ENCODE measurements at regions not wholly inside any gene's neighbourhood (a gene's known extent, or its start where the extent isn't known, plus 50 kb on each side); places are given as distances from the start of the nearest gene placed in this dataset.

DNA sequence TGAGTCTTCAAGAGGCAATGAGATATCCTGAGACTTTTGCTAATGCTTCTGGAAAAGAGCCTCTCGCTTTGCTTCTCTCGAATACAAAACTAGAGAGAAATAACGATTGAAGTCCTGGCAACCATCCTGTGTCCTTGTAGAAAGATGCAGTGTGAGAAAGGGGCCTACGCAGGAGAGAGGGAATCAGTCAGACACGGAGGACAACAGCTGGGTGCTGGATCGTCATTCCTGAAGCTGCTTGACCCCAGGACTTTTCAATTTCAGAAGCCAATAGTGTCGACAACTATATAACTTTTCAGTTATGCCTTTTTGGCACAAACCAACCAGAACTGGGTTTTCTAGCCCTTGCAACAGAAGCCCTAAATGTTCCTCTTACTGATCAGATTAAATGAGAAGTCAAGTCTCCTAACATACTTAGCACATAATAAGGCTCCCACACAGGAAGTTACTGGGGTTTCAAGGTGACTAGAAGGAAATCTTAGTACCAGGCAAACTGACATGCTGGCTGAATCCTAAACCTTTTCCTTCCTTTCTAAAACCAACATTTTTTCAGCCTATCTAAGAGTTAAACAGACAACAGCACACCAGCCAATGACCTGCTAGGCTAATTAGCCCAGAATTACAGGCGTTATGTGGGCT is 755.6 kb downstream of the MED13L start:
- Histone ChIP-seq H3K9me2 (ENCODE audit: low read depth, low read length) (no peaks in the 10 kb centered on the region), H3F3A (ENCODE audit: insufficient read depth, low read length) (no peaks in the 10 kb centered on the region), H3K4me2 (ENCODE audit: low read length) (no peak overlapping the region), H2AFZ (ENCODE audit: low read length) (no peak overlapping the region), H4K20me1 (ENCODE audit: insufficient read depth, low read length) (no peaks in the 10 kb centered on the region), H3K27ac (ENCODE audit: low read depth, low read length, poor library complexity, severe bottlenecking) (no peak overlapping the region), H3K9ac (ENCODE audit: low read length) (no peak overlapping the region), H3K4me3 (ENCODE audit: low read depth, low read length, poor library complexity, severe bottlenecking) (no peak overlapping the region), H3K9me3 (ENCODE audit: low read length) (no peaks in the 10 kb centered on the region), H3K79me2 (ENCODE audit: insufficient read depth, low read length) (no peaks in the 10 kb centered on the region), H3K4me1 (ENCODE audit: insufficient read depth, low read length, severe bottlenecking) (no peaks in the 10 kb centered on the region), H3K27me3 (ENCODE audit: insufficient read depth, low read length) (no peaks in the 10 kb centered on the region), H3K36me3 (ENCODE audit: insufficient read depth, low read length) (no peaks in the 10 kb centered on the region)
- TF ChIP-seq, protein P1, sequence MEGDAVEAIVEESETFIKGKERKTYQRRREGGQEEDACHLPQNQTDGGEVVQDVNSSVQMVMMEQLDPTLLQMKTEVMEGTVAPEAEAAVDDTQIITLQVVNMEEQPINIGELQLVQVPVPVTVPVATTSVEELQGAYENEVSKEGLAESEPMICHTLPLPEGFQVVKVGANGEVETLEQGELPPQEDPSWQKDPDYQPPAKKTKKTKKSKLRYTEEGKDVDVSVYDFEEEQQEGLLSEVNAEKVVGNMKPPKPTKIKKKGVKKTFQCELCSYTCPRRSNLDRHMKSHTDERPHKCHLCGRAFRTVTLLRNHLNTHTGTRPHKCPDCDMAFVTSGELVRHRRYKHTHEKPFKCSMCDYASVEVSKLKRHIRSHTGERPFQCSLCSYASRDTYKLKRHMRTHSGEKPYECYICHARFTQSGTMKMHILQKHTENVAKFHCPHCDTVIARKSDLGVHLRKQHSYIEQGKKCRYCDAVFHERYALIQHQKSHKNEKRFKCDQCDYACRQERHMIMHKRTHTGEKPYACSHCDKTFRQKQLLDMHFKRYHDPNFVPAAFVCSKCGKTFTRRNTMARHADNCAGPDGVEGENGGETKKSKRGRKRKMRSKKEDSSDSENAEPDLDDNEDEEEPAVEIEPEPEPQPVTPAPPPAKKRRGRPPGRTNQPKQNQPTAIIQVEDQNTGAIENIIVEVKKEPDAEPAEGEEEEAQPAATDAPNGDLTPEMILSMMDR (IDR thresholded peaks at IDR 0.05; ENCODE audit: low read length) = no peak
- TF ChIP-seq EZH2 (IDR thresholded peaks at IDR 0.05; ENCODE audit: borderline replicate concordance, low read length) = no peak

DNA sequence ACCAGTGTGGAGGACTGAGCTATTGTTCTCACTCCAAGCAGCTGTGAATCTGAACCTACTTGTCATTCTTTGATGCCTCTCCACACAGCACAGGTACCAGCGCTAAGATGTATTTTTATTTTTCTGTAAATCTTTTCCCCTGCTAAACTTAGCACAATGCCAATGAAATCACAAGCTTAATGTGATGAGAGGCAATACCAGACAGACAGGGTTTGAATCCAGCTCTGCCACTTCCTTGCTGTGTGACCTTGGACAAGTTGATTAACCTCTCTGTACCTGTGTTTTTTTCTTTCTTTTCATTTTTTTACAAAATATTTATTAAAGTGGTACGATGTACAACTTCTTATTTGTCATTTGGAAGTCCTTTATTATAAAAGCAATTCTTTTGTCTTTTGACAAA is 757.6 kb downstream of the MED13L start:
- no peak overlapping the region for H3K4me3 ChIP-seq (ENCODE audit: low read depth, low read length, poor library complexity, severe bottlenecking)
- no peaks in the 10 kb centered on the region for H3K9me3 ChIP-seq (ENCODE audit: low read length)
- no peaks in the 10 kb centered on the region for H3K4me1 ChIP-seq (ENCODE audit: insufficient read depth, low read length, severe bottlenecking)
- no peak overlapping the region for H3K4me2 ChIP-seq (ENCODE audit: low read length)
- H4K20me1 ChIP-seq (ENCODE audit: insufficient read depth, low read length) = no peaks in the 10 kb centered on the region
- H3K27ac ChIP-seq (ENCODE audit: low read depth, low read length, poor library complexity, severe bottlenecking) = no peak overlapping the region
- H3K9me2 ChIP-seq (ENCODE audit: low read depth, low read length) = no peaks in the 10 kb centered on the region
- no peaks in the 10 kb centered on the region for H3K79me2 ChIP-seq (ENCODE audit: insufficient read depth, low read length)
- no peak for TF ChIP-seq EZH2 (IDR thresholded peaks at IDR 0.05; ENCODE audit: borderline replicate concordance, low read length)
- TF ChIP-seq, protein P1 (IDR thresholded peaks at IDR 0.05; ENCODE audit: low read length) = no peak
- H3K9ac ChIP-seq (ENCODE audit: low read length) = no peak overlapping the region
- H3K36me3 ChIP-seq (ENCODE audit: insufficient read depth, low read length) = no peaks in the 10 kb centered on the region
- H3K27me3 ChIP-seq (ENCODE audit: insufficient read depth, low read length) = no peaks in the 10 kb centered on the region
- H3F3A ChIP-seq (ENCODE audit: insufficient read depth, low read length) = no peaks in the 10 kb centered on the region
- no peak overlapping the region for H2AFZ ChIP-seq (ENCODE audit: low read length)

DNA sequence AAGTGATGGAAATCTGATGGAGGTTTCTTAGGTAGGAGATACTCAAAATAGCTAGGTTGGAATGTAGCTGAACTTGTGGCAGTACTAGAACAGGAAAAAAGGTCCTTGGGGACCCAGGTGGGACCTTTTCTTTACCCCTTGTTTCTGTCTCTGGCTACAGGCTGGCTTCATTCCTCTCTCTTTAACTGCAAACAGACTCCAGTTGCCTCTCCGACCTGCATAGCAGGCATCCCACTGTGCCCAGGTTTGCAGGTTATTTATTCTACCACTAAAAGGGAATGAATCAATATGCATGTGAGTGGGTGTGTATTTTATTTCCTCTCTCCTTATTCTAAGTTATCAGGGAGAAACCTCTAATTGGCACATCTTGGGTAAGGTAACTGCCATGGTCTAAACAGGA is 758.1 kb downstream of the MED13L start:
- no peak for TF ChIP-seq EZH2 (IDR thresholded peaks at IDR 0.05; ENCODE audit: borderline replicate concordance, low read length)
- TF ChIP-seq, protein P1 (IDR thresholded peaks at IDR 0.05; ENCODE audit: low read length) = no peak
- H3K79me2 ChIP-seq (ENCODE audit: insufficient read depth, low read length) = no peaks in the 10 kb centered on the region
- H3K9me2 ChIP-seq (ENCODE audit: low read depth, low read length) = no peaks in the 10 kb centered on the region
- H3K36me3 ChIP-seq (ENCODE audit: insufficient read depth, low read length) = no peaks in the 10 kb centered on the region
- H3F3A ChIP-seq (ENCODE audit: insufficient read depth, low read length) = no peaks in the 10 kb centered on the region
- no peak overlapping the region for H3K4me2 ChIP-seq (ENCODE audit: low read length)
- no peaks in the 10 kb centered on the region for H3K9me3 ChIP-seq (ENCODE audit: low read length)
- H3K27me3 ChIP-seq (ENCODE audit: insufficient read depth, low read length) = no peaks in the 10 kb centered on the region
- no peak overlapping the region for H2AFZ ChIP-seq (ENCODE audit: low read length)
- H4K20me1 ChIP-seq (ENCODE audit: insufficient read depth, low read length) = no peaks in the 10 kb centered on the region
- no peak overlapping the region for H3K9ac ChIP-seq (ENCODE audit: low read length)
- H3K27ac ChIP-seq (ENCODE audit: low read depth, low read length, poor library complexity, severe bottlenecking) = no peak overlapping the region
- H3K4me1 ChIP-seq (ENCODE audit: insufficient read depth, low read length, severe bottlenecking) = no peaks in the 10 kb centered on the region
- no peak overlapping the region for H3K4me3 ChIP-seq (ENCODE audit: low read depth, low read length, poor library complexity, severe bottlenecking)

Measured in OCI-LY1 (cell line).